ENCODE measurements at regions not wholly inside any gene's neighbourhood (a gene's known extent, or its start where the extent isn't known, plus 50 kb on each side); places are given as distances from the start of the nearest gene placed in this dataset.
"Not testable (repeated sequence)": the region's sequence is repeated elsewhere in the genome, so short reads cannot be mapped to it uniquely, and the experiment has no call there.

DNA sequence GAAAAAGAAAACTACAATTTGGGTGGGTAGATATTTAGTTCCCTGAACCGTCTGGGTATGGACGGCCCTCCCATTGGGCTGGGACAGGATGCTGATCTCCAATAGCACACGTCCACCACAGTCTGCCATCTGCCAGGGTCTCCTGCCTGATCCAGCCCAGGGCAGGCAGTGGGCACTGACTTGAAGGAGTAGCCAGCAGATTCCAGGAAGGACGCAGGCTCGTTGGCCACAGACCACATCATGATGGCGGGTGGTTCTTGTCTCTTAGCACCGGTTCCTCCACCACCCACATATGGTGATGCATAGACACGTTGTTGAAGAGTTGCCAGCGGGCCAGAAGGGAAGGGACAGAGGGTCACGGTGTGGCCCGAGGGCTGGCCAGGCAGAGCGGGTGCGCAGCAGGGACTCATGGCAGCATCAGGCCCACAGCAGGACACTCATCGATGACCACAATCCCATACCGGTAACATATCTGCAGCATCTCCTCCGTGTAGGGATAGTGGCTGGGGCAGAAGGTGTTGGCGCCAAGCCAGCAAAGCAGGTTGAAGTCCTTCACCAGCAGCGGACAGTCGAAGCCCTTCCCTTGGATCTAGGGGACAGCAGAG is 155.8 kb upstream of the FAM174A start:
- DNase-seq (ENCODE audit: low spot score): not testable (repeated sequence)

GRCh38 chr5:100364757-100365478 is 170.3 kb upstream of the FAM174A start:
- DNase-seq (ENCODE audit: low spot score): not testable (repeated sequence)

DNA sequence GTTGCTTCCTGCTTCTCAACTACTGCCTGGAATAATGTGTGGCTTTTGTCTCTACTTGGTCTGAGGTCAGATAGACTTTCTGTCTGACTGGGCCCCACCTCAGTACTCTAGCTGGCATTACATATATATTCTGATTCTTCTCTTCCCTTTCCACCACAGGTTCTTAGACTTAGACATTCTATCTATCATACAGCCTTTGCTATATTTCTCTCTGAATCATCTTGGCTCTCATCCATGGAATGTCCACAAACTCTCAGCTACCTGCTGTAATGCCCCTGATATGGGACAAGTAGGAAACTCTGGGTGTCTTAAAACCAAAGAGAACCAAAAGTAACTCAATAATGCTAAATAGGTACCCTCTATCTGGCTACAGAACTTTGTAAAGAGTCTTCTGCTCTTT is 170.8 kb upstream of the FAM174A start:
- DNase-seq (ENCODE audit: low spot score): not testable (repeated sequence)

DNA sequence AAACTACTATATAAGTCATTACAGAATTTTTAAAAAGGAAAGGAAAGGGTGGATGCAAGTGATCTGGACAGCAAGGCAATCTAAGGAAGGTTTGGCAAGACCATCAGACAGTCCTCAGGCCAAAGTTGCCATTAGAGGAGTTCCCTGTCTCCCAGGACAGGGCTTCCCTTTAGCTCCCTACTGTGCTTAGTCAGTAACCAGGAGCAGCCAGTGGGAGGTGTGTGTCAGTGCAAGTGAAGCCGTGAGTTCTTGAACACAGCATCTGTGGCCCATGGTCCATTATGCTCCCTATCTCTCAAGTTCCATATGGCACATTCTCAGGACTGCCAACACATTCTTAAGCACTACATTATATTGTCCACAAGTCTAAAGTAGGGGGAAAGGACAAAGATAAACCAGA is 175.2 kb upstream of the FAM174A start:
- DNase-seq (ENCODE audit: low spot score): not testable (repeated sequence)

GRCh38 chr5:100346269-100346668 is 188.9 kb upstream of the FAM174A start:
- not testable (repeated sequence) for DNase-seq (ENCODE audit: low spot score)

- not testable (repeated sequence) for DNase-seq (ENCODE audit: low spot score)
Measured at GRCh38 chr5:100341485-100341884, 193.7 kb upstream of the FAM174A start.

GRCh38 chr5:100322483-100322882 is 212.7 kb upstream of the FAM174A start:
- DNase-seq (ENCODE audit: low spot score): no peak

GRCh38 chr5:100319885-100320284 is 215.3 kb upstream of the FAM174A start:
- DNase-seq (ENCODE audit: low spot score): no peak

GRCh38 chr5:100313657-100314056 is 221.5 kb upstream of the FAM174A start:
- DNase-seq (ENCODE audit: low spot score): no peak

GRCh38 chr5:100311806-100312205 is 223.4 kb upstream of the FAM174A start:
- DNase-seq (ENCODE audit: low spot score): no peak

DNA sequence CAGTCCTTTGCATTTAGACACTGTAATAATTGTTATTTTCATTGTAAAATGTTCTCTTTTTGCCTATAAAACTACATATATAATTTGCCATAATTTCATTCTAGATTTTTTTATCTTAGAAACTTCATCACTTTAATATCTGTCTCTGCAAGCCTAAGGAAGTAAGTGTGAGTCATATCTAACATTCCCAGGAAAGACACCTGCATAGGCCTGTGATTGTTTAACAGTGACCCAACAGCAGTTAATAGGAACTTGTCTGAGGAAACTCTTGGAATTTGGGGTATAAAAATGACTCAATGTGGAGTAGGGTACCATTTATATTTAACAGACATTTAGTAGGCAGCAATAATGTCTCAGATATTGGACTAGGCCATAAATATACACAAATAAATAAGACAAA is 229.2 kb upstream of the FAM174A start:
- no peak for DNase-seq (ENCODE audit: low spot score)

- DNase-seq (ENCODE audit: low spot score): no peak
Measured at GRCh38 chr5:100303216-100303615, 232.0 kb upstream of the FAM174A start.

GRCh38 chr5:100299261-100299660 is 235.9 kb upstream of the FAM174A start:
- no peak for DNase-seq (ENCODE audit: low spot score)

- DNase-seq (ENCODE audit: low spot score): no peak
Measured at GRCh38 chr5:100276071-100276470, 259.1 kb upstream of the FAM174A start.

DNA sequence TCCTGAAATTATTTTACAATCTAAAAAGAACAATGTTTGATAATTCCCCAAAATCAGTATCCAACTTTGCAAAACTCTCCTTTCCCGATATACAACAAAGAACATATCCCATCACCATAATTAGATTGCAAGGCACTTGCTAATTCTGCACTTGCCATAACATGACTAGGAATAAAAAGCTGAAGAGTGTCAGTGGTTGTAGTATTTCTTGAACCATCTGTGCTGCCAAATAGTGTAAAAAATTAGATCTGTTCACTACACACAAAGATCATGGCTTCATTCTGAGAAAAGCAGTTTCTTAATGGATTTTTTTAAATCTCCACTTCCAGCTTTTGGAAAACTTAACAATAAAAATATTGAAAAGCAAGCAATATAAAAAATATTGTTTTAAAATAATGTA is 259.5 kb upstream of the FAM174A start:
- DNase-seq (ENCODE audit: low spot score): no peak

DNA sequence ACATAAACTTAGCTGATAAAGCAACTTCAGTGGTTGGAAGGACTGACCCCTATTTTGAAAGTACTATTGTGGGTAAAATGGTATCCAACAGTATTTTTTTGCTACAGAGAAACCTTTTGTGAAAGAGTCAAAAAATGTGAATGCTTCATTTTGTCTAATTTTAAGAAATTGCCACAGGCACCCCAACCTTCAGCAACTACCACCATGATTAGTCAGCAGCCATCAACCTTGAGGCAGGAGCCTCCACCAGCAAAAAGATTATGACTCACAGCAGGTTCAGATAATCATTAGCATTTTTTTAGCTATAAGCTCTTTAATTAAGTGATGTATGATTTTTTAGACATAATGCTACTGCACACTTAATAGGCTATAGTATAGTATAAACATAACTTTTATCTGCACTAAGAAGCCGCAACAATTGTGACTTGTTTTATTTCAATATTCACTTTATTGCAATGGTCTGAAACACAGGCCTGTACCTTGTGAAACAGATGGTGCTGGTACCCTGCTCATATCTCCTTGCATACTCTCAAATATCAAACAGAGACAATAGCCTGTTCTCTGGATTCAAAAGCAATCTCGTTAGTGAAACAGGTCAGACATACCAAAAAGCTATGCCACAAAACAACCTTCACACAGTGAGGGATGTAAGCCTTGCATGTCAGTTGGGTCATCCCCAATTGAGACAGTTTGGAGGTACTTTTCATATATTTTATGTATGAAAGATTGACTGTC is 261.2 kb upstream of the FAM174A start:
- no peak for DNase-seq (ENCODE audit: low spot score)

- no peak for DNase-seq (ENCODE audit: low spot score)
Measured at GRCh38 chr5:100270023-100270771, 265.0 kb upstream of the FAM174A start.

- no peak for DNase-seq (ENCODE audit: low spot score)
Measured at GRCh38 chr5:100260968-100261367, 274.2 kb upstream of the FAM174A start.

DNA sequence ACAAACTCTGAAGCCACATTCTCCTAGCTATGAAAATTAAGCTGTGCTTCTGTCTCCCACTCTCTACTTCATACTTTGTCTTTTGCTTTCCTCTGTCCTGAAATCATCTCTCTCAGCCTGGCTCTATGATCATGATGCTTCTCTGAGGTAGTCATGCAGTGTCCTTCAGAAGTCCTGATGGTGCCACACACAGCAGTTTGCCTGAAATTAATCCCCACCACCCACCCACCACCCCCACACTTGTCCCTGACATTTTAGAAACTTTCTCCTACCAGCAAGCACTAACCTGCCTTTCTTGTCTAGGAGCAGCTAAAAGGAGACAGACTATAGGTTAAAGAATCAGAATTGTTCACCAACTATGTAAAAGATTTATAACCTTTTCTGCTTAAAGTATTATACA is 282.2 kb upstream of the FAM174A start:
- DNase-seq (ENCODE audit: low spot score): no peak

- no peak for DNase-seq (ENCODE audit: low spot score)
Measured at GRCh38 chr5:100252037-100252436, 283.1 kb upstream of the FAM174A start.

DNA sequence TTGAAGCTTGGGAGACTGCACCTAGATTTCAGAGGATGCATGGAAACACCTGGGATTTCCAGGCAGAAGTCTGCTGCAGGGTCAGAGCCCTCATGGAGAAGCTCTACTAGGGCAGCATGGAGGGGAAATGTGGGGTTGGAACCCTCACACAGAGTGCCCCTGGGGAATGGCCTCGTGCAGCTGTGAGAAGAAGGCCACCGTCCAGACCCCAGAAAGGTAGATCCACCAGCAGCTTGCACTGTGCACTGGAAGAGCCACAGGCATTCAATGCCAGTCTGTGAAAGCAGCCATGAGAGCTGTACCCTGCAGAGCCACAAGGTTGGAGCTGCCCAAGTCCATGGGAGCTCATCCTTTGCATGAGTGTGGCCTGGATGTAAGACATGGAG is 285.3 kb upstream of the FAM174A start:
- DNase-seq (ENCODE audit: low spot score): no peak

DNA sequence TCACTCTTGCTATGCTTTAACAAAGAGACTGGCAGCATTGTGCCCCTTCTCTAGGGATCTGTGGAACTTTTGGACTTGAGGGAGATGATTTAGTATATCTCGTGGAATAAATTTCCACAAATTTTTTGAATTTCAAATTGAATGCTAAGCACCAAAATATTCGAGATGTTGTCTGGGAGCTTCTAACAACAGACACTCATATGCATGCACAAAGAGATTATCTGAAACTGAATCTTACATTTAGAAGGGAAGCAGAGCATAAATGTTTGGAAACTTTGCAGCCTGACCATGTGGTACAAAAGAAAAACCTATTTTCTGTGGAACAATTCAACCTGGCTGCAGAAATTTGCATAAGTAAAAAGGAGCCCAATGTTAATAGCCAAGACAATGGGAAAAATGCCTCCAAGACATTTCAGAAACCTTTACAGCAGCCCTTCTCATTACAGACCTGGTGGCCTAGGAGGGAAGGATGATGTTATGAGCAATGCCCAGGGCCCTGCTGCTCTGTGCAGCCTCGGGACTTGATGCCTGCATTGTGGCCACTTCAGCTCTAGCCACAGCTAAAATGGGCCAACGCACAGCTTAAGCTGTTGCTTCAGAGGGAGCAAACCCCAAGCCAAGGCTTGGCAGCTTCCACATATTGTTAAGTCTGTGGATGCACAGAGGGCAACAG is 285.8 kb upstream of the FAM174A start:
- DNase-seq (ENCODE audit: low spot score): no peak
